GM13977 (cell line): ENCODE measurements at regions not wholly inside any gene's neighbourhood (a gene's known extent, or its start where the extent isn't known, plus 50 kb on each side); places are given as distances from the start of the nearest gene placed in this dataset.
A peak's percentile ranks its signal among the peaks of the same experiment; 100 is the strongest.

Experiments
- DNase-seq: peaks from one replicate; pipeline ENCODE4 v3.0.0; 2012; ENCODE audit warnings: low spot score
- CTCF ChIP-seq: IDR thresholded peaks from 2 replicates; pipeline ENCODE4 v1.5.1; 2012; ENCODE audit warnings: mild to moderate bottlenecking, control low read depth; ENCODE audit not compliant: insufficient read depth; ENCODE audit errors: extremely low read depth, missing control alignments
- in situ Hi-C: fragments of 300-500 bp; cut with MboI; formaldehyde crosslinking; loops from one replicate; pipeline ENCODE4 v1.12.0; 2022; ENCODE audit warnings: low sequenced_read_pairs, low pct_unique_long_range_greater_than_20kb, mixed read lengths, inconsistent platforms; ENCODE audit not compliant: unreplicated experiment

GRCh38 chr7:32217341-32218153 lies 147.3 kb upstream of the PDE1C start:
- in situ Hi-C loops = loop anchor here (25.0 kb wide), 1 partner anchor 120 kb away; no protein-coding TSS in a partner anchor
- no peak for DNase-seq
- no peak for TF ChIP-seq CTCF

- DNase-seq = no peak
- TF ChIP-seq CTCF = no peak
- in situ Hi-C loops = loop anchor here (25.0 kb wide), 1 partner anchor 121 kb away; no protein-coding TSS in a partner anchor
Observed at GRCh38 chr7:32216759-32217158, 146.6 kb upstream of the PDE1C start.

GRCh38 chr7:32215697-32216096 lies 145.5 kb upstream of the PDE1C start:
- TF ChIP-seq CTCF = no peak
- in situ Hi-C loops = loop anchor here (25.0 kb wide), 1 partner anchor 122 kb away; no protein-coding TSS in a partner anchor
- DNase-seq = no peak

GRCh38 chr7:32214913-32215312 lies 144.7 kb upstream of the PDE1C start:
- TF ChIP-seq CTCF = no peak
- DNase-seq = no peak
- in situ Hi-C loops = loop anchor here (25.0 kb wide), 1 partner anchor 122 kb away; no protein-coding TSS in a partner anchor

- in situ Hi-C loops = loop anchor here (25.0 kb wide), 1 partner anchor 125 kb away; no protein-coding TSS in a partner anchor
- DNase-seq = no peak
- no peak for TF ChIP-seq CTCF
Observed at GRCh38 chr7:32212321-32212720, 142.1 kb upstream of the PDE1C start.

- peak; percentile 11 for TF ChIP-seq CTCF
- in situ Hi-C loops = loop anchor here (25.0 kb wide), 1 partner anchor 130 kb away; no protein-coding TSS in a partner anchor
- no peak for DNase-seq
Observed at GRCh38 chr7:32206987-32207386, 136.8 kb upstream of the PDE1C start.
